ENCODE measurements at regions not wholly inside any gene's neighbourhood (a gene's known extent, or its start where the extent isn't known, plus 50 kb on each side); places are given as distances from the start of the nearest gene placed in this dataset.
"Not testable (repeated sequence)": the region's sequence is repeated elsewhere in the genome, so short reads cannot be mapped to it uniquely, and the experiment has no call there.

DNA sequence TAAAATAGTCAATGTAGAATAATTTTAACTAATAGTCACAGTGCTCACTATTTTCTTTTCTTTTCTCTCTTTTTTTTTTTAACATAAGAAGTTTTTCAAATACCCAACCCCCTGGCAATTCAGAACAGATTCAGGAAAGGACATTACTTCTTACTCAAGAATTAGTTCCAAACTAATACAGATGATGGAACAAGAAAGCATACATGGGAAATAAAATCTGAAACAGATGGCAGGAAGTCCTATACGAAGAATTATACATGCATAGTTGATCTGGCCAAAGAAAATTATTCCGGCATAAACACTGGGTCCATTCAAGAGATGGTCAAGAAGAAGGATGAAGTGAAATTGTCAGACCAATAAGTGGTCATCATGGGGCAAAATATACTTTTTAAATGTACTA, 614.4 kb upstream of the INTU start:
- H3K9ac ChIP-seq (ENCODE audit: low read depth, low read length), result no peak overlapping the region
- no peak overlapping the region for H3K4me2 ChIP-seq (ENCODE audit: low read length)
- no peaks in the 10 kb centered on the region for H3K9me3 ChIP-seq (replicated peaks; ENCODE audit: low read length)
- H3K4me1 ChIP-seq (ENCODE audit: control insufficient read depth, insufficient read depth, low read length), result no peaks in the 10 kb centered on the region
- no peaks in the 10 kb centered on the region for H3K27me3 ChIP-seq (ENCODE audit: control insufficient read depth, insufficient read depth, low read length)
- H3K4me3 ChIP-seq (ENCODE audit: low read length), result no peak overlapping the region
- no peaks in the 10 kb centered on the region for H3K36me3 ChIP-seq (ENCODE audit: insufficient read depth, low read length)

DNA sequence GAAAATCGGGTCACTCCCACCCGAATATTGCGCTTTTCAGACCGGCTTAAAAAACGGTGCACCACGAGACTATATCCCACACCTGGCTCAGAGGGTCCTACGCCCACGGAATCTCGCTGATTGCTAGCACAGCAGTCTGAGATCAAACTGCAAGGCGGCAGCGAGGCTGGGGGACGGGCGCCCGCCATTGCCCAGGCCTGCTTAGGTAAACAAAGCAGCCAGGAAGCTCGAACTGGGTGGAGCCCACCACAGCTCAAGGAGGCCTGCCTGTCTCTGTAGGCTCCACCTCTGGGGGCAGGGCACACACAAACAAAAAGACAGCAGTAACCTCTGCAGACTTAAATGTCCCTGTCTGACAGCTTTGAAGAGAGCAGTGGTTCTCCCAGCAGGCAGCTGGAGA, 611.9 kb upstream of the INTU start:
- not testable (repeated sequence) for H3K9ac ChIP-seq (ENCODE audit: low read depth, low read length); H3K27me3 ChIP-seq (ENCODE audit: control insufficient read depth, insufficient read depth, low read length); H3K36me3 ChIP-seq (ENCODE audit: insufficient read depth, low read length); H3K4me2 ChIP-seq (ENCODE audit: low read length); H3K4me3 ChIP-seq (ENCODE audit: low read length); H3K4me1 ChIP-seq (ENCODE audit: control insufficient read depth, insufficient read depth, low read length); H3K9me3 ChIP-seq (replicated peaks; ENCODE audit: low read length)

GRCh38 chr4:127036296-127036695, 596.5 kb upstream of the INTU start:
- H3K36me3 ChIP-seq (ENCODE audit: insufficient read depth, low read length), result no peaks in the 10 kb centered on the region
- H3K4me2 ChIP-seq (ENCODE audit: low read length), result no peak overlapping the region
- H3K4me1 ChIP-seq (ENCODE audit: control insufficient read depth, insufficient read depth, low read length), result no peaks in the 10 kb centered on the region
- H3K27me3 ChIP-seq (ENCODE audit: control insufficient read depth, insufficient read depth, low read length), result no peaks in the 10 kb centered on the region
- no peak overlapping the region for H3K9ac ChIP-seq (ENCODE audit: low read depth, low read length)
- no peak overlapping the region for H3K4me3 ChIP-seq (ENCODE audit: low read length)
- no peaks in the 10 kb centered on the region for H3K9me3 ChIP-seq (replicated peaks; ENCODE audit: low read length)

GRCh38 chr4:127045861-127046260, 586.9 kb upstream of the INTU start:
- Histone ChIP-seq H3K4me1 (ENCODE audit: control insufficient read depth, insufficient read depth, low read length) (peaks cover 4% of the 10 kb centered on the region), H3K4me2 (ENCODE audit: low read length) (no peak overlapping the region), H3K9ac (ENCODE audit: low read depth, low read length) (no peak overlapping the region)

DNA sequence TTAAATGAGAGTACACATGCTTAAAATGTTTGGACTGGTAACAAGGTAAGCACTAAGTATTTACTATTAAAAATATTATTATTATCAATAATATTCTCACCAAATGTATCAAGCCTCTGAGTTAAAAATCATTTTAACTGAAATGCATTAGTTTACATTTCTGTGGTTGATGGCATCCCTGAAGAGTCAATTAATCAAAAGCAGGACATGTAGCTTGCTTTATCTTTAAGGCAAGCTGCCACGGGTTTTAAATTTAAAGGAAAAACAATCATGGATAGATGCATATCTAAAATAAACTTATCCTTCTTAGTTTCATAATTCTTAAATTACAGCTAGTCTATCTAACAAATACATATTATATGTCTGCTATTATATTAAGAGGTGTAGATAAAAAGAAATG, 584.8 kb upstream of the INTU start:
- Histone ChIP-seq H3K36me3 (ENCODE audit: insufficient read depth, low read length) (no peaks in the 10 kb centered on the region), H3K9me3 (replicated peaks; ENCODE audit: low read length) (no peaks in the 10 kb centered on the region), H3K4me1 (ENCODE audit: control insufficient read depth, insufficient read depth, low read length) (peaks cover 4% of the 10 kb centered on the region), H3K4me3 (ENCODE audit: low read length) (no peak overlapping the region), H3K9ac (ENCODE audit: low read depth, low read length) (no peak overlapping the region), H3K4me2 (ENCODE audit: low read length) (no peak overlapping the region), H3K27me3 (ENCODE audit: control insufficient read depth, insufficient read depth, low read length) (no peaks in the 10 kb centered on the region)

More at GRCh38 chr4:127045861-127046260, 586.9 kb upstream of the INTU start:
- Histone ChIP-seq H3K4me3 (ENCODE audit: low read length) (no peak overlapping the region), H3K9me3 (replicated peaks; ENCODE audit: low read length) (no peaks in the 10 kb centered on the region), H3K36me3 (ENCODE audit: insufficient read depth, low read length) (no peaks in the 10 kb centered on the region), H3K27me3 (ENCODE audit: control insufficient read depth, insufficient read depth, low read length) (no peaks in the 10 kb centered on the region)

DNA sequence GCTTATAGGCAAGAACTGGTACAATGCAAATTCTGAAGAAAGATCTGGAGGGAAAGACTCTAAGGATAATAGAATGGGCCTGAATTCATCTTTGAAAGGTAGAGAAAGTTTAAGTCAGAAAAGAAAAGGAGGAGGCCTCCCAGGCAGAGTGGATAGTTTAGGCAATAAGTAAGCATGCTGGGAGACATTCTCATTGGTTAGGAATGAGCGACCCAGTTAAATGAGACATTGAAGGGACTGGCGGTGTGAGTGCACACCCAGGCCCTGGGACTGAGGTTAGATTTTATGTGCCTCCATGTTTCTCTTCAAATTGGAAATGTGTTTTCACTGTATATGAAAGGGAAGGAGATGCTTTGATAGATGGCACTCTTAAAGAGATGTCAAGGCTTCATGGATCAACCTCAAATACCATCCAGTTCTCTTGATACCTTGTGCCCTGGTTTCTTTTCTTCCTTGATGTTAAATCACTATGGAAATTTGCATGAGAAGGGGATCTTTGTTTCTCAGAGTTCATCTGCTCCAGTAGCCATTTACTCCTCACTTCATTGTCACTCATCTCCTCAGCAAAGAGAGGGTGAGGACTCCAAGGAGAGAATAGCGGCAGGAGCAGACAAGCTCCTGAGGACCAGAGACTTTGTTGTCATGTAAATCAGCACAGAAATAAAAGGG, 584.2 kb upstream of the INTU start:
- Histone ChIP-seq H3K36me3 (ENCODE audit: insufficient read depth, low read length) (no peaks in the 10 kb centered on the region), H3K27me3 (ENCODE audit: control insufficient read depth, insufficient read depth, low read length) (no peaks in the 10 kb centered on the region), H3K9me3 (replicated peaks; ENCODE audit: low read length) (no peaks in the 10 kb centered on the region), H3K4me1 (ENCODE audit: control insufficient read depth, insufficient read depth, low read length) (peaks cover 4% of the 10 kb centered on the region), H3K4me2 (ENCODE audit: low read length) (no peak overlapping the region), H3K4me3 (ENCODE audit: low read length) (no peak overlapping the region), H3K9ac (ENCODE audit: low read depth, low read length) (no peak overlapping the region)

DNA sequence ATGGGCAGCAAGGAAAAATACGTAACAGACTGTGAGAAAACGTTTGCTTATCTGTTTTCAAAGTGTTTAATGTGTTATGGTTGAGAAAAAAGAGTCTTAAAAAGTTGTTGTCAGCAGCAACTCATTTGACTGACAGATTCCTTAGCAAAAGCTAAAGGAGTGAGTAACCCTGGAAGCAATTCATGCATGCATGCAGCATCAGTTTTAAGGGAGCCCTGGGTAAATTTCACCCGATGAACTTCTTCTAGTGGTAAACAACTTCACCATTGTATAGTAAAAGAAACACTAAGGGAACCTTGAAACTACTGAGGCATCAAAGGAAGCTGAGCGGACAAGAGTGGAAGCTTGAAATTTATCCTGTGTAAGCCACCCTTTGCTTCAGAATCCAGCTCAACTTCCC, 583.2 kb upstream of the INTU start:
- no peak overlapping the region for H3K4me3 ChIP-seq (ENCODE audit: low read length)
- no peak overlapping the region for H3K4me2 ChIP-seq (ENCODE audit: low read length)
- H3K9ac ChIP-seq (ENCODE audit: low read depth, low read length), result no peak overlapping the region
- no peaks in the 10 kb centered on the region for H3K27me3 ChIP-seq (ENCODE audit: control insufficient read depth, insufficient read depth, low read length)
- peaks cover 4% of the 10 kb centered on the region for H3K4me1 ChIP-seq (ENCODE audit: control insufficient read depth, insufficient read depth, low read length)
- no peaks in the 10 kb centered on the region for H3K36me3 ChIP-seq (ENCODE audit: insufficient read depth, low read length)
- H3K9me3 ChIP-seq (replicated peaks; ENCODE audit: low read length), result no peaks in the 10 kb centered on the region

GRCh38 chr4:127052742-127053141, 580.0 kb upstream of the INTU start:
- H3K9me3 ChIP-seq (replicated peaks; ENCODE audit: low read length), result peaks cover 4% of the 10 kb centered on the region
- no peaks in the 10 kb centered on the region for H3K27me3 ChIP-seq (ENCODE audit: control insufficient read depth, insufficient read depth, low read length)
- no peaks in the 10 kb centered on the region for H3K36me3 ChIP-seq (ENCODE audit: insufficient read depth, low read length)
- H3K9ac ChIP-seq (ENCODE audit: low read depth, low read length), result no peak overlapping the region
- H3K4me3 ChIP-seq (ENCODE audit: low read length), result no peak overlapping the region
- H3K4me2 ChIP-seq (ENCODE audit: low read length), result no peak overlapping the region
- no peaks in the 10 kb centered on the region for H3K4me1 ChIP-seq (ENCODE audit: control insufficient read depth, insufficient read depth, low read length)

DNA sequence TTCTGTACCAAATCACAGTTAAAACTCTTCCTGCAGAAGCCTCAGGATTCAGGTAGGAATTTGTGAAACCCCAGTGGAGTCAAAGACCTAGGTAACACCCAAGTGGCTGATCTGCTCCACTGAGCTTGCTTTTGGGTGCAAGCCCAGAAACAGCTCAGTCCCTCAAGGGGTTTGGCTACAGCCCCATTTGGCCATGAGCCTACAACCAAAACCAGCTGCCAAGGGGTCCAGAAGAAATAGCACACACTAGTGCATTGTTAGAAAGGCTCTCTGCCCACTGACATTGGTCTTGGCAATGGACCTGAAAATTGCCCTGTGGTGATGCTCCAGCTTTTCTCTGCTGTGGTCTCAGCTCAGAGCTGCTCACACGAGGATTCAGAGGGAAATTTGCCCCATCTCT, 577.4 kb upstream of the INTU start:
- Histone ChIP-seq H3K27me3 (ENCODE audit: control insufficient read depth, insufficient read depth, low read length) (no peaks in the 10 kb centered on the region), H3K4me2 (ENCODE audit: low read length) (no peak overlapping the region), H3K9ac (ENCODE audit: low read depth, low read length) (no peak overlapping the region), H3K4me1 (ENCODE audit: control insufficient read depth, insufficient read depth, low read length) (no peaks in the 10 kb centered on the region), H3K36me3 (ENCODE audit: insufficient read depth, low read length) (no peaks in the 10 kb centered on the region), H3K9me3 (replicated peaks; ENCODE audit: low read length) (peaks cover 4% of the 10 kb centered on the region), H3K4me3 (ENCODE audit: low read length) (no peak overlapping the region)

DNA sequence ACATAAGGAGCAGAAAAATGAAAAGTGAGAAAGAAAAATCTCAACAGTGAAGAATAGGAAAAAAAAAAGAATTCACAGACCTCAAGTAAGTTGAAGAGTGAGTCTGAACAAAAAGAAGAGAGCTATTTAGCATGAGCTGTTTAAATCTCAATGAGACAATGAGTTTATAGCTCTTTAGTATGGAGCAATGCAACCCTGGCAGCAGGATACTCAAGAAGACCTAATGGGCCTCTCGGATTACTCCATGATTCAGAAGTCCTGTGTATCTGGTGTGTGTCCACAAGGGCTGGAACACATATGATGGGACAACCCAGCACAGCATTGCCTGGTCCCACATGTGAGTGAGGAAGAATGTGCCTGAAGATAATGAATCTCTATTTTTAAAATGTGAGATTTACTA, 563.1 kb upstream of the INTU start:
- no peak overlapping the region for H3K4me3 ChIP-seq (ENCODE audit: low read length)
- no peaks in the 10 kb centered on the region for H3K27me3 ChIP-seq (ENCODE audit: control insufficient read depth, insufficient read depth, low read length)
- H3K4me2 ChIP-seq (ENCODE audit: low read length), result no peak overlapping the region
- no peaks in the 10 kb centered on the region for H3K4me1 ChIP-seq (ENCODE audit: control insufficient read depth, insufficient read depth, low read length)
- no peak overlapping the region for H3K9ac ChIP-seq (ENCODE audit: low read depth, low read length)
- H3K36me3 ChIP-seq (ENCODE audit: insufficient read depth, low read length), result no peaks in the 10 kb centered on the region
- H3K9me3 ChIP-seq (replicated peaks; ENCODE audit: low read length), result no peaks in the 10 kb centered on the region

DNA sequence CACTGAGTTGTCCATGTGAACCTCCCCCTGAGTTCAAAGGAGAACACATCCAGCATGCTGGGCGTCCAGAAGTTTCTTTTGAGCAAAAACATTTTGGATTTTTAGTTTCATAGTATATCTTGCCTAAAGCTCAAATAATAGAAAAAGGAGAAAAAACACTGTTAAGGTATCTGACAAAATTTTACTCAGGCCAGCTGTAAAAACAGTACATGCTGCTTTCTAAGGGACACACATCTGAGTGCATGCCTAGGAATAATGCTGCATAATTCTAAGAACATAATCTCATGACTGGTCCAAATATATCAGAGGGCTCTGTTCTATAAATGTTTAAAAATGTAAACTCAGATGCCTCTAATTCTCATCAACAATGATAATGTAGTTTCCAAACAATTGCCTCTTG, 561.3 kb upstream of the INTU start:
- H3K4me1 ChIP-seq (ENCODE audit: control insufficient read depth, insufficient read depth, low read length), result no peaks in the 10 kb centered on the region
- no peaks in the 10 kb centered on the region for H3K9me3 ChIP-seq (replicated peaks; ENCODE audit: low read length)
- H3K4me3 ChIP-seq (ENCODE audit: low read length), result no peak overlapping the region
- H3K27me3 ChIP-seq (ENCODE audit: control insufficient read depth, insufficient read depth, low read length), result no peaks in the 10 kb centered on the region
- H3K36me3 ChIP-seq (ENCODE audit: insufficient read depth, low read length), result no peaks in the 10 kb centered on the region
- no peak overlapping the region for H3K9ac ChIP-seq (ENCODE audit: low read depth, low read length)
- H3K4me2 ChIP-seq (ENCODE audit: low read length), result no peak overlapping the region

- no peaks in the 10 kb centered on the region for H3K4me1 ChIP-seq (ENCODE audit: control insufficient read depth, insufficient read depth, low read length)
- no peak overlapping the region for H3K4me2 ChIP-seq (ENCODE audit: low read length)
- no peaks in the 10 kb centered on the region for H3K27me3 ChIP-seq (ENCODE audit: control insufficient read depth, insufficient read depth, low read length)
- no peak overlapping the region for H3K4me3 ChIP-seq (ENCODE audit: low read length)
- no peaks in the 10 kb centered on the region for H3K36me3 ChIP-seq (ENCODE audit: insufficient read depth, low read length)
- H3K9ac ChIP-seq (ENCODE audit: low read depth, low read length), result no peak overlapping the region
- H3K9me3 ChIP-seq (replicated peaks; ENCODE audit: low read length), result no peaks in the 10 kb centered on the region
These were observed 552.6 kb upstream of the INTU start for GRCh38 chr4:127080141-127080540.

All from skeletal muscle satellite cell (primary cell).